ENCODE measurements at regions not wholly inside any gene's neighbourhood (a gene's known extent, or its start where the extent isn't known, plus 50 kb on each side); places are given as distances from the start of the nearest gene placed in this dataset.

DNA sequence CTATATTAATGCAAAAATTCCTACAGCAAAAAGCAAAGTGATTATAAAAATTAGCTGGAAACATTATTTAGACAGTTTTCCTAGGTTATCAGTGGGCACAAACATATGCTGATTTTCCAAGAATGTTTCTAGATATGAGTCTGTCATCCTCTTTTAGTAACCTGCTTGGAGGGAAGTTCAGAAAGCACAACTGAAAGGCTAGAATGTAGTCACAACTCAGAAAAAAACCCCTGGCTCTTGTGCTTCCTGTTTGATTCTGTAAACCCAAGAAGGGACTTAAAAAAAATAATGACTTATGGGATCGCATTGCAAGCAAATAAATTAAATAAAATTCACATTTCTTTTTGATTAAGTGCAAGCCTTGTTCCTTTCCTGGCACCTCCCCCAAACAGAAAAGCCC lies 708.4 kb upstream of the EPHA7 start:
- Histone ChIP-seq H4K20me1 (ENCODE audit: insufficient read depth) (no peaks in the 10 kb centered on the region), H3K79me2 (ENCODE audit: low read depth) (no peaks in the 10 kb centered on the region), H3K9me3 (ENCODE audit: insufficient read depth, low read depth) (no peaks in the 10 kb centered on the region), H3K36me3 (ENCODE audit: low read depth) (no peaks in the 10 kb centered on the region), H3F3A (ENCODE audit: insufficient read depth, low read depth) (no peaks in the 10 kb centered on the region), H3K4me3 (no peak overlapping the region), H3K27me3 (ENCODE audit: insufficient read depth, low read depth) (no peaks in the 10 kb centered on the region), H2AFZ (no peak overlapping the region), H3K4me2 (no peak overlapping the region), H3K9me2 (ENCODE audit: insufficient read depth) (no peaks in the 10 kb centered on the region), H3K4me1 (replicated peaks; ENCODE audit: insufficient read depth) (peaks cover 18% of the 10 kb centered on the region; the same call in 1 of the 2 replicates), H3K27ac (no peak overlapping the region)
- TF ChIP-seq CTCF (conservative IDR thresholded peaks at IDR 0.05): no peak
- TF ChIP-seq EZH2 (IDR thresholded peaks at IDR 0.05; ENCODE audit: low read depth): no peak
- no peak for DNase-seq
- BruUV-seq (replicated peaks): no TSS peak
- ChIA-PET POLR2A (ENCODE audit: unreplicated experiment) (no interaction called here), CTCF (no interaction called here)
- intact Hi-C loops (cut with micrococcal nuclease; ENCODE audit: unreplicated experiment): no loop called here

GRCh38 chr6:94124333-94124732 lies 705.0 kb upstream of the EPHA7 start:
- Histone ChIP-seq H3K9me2 (ENCODE audit: insufficient read depth) (no peaks in the 10 kb centered on the region; the same call in 1 of the 2 replicates), H3K4me2 (no peak overlapping the region), H2AFZ (no peak overlapping the region), H3K27ac (no peak overlapping the region), H3K27me3 (ENCODE audit: insufficient read depth, low read depth) (no peaks in the 10 kb centered on the region), H3K4me1 (replicated peaks; ENCODE audit: insufficient read depth) (peaks cover 1% of the 10 kb centered on the region; the same call in 1 of the 2 replicates), H3K79me2 (ENCODE audit: low read depth) (no peaks in the 10 kb centered on the region), H4K20me1 (ENCODE audit: insufficient read depth) (no peaks in the 10 kb centered on the region), H3K36me3 (ENCODE audit: low read depth) (no peaks in the 10 kb centered on the region), H3F3A (ENCODE audit: insufficient read depth, low read depth) (no peaks in the 10 kb centered on the region), H3K9me3 (ENCODE audit: insufficient read depth, low read depth) (no peaks in the 10 kb centered on the region), H3K4me3 (no peak overlapping the region)
- no peak for TF ChIP-seq CTCF (conservative IDR thresholded peaks at IDR 0.05)
- no peak for TF ChIP-seq EZH2 (IDR thresholded peaks at IDR 0.05; ENCODE audit: low read depth)
- intact Hi-C loops (cut with micrococcal nuclease; ENCODE audit: unreplicated experiment): no loop called here
- ChIA-PET POLR2A (ENCODE audit: unreplicated experiment) (no interaction called here), CTCF (no interaction called here)
- BruUV-seq (replicated peaks): no TSS peak
- no peak for DNase-seq

DNA sequence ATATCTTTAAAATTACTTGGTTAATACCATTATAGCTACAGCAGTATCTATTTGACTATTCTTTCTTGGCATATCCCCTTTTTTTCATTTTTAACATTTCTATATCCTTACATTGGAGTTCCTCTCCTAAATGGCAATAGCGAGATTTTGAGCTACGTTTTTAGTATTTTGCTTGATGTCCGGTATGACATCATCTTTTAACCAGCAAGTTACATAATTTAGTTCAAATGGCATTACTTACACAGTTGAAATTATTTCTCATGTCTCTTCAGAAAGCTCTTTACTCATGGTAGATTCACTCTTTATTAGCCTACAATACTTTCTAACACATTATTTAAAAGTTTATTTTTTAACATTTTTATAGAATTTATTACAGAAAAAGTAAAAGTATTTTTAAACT lies 701.7 kb upstream of the EPHA7 start:
- intact Hi-C loops (cut with micrococcal nuclease; ENCODE audit: unreplicated experiment): no loop called here
- H3K4me1 ChIP-seq (replicated peaks; ENCODE audit: insufficient read depth): no peaks in the 10 kb centered on the region
- BruUV-seq (replicated peaks): no TSS peak

More for the DNA sequence above, 701.7 kb upstream of the EPHA7 start:
- ChIA-PET POLR2A (ENCODE audit: unreplicated experiment) (no interaction called here), CTCF (no interaction called here)
- Histone ChIP-seq H4K20me1 (ENCODE audit: insufficient read depth) (no peaks in the 10 kb centered on the region), H3F3A (ENCODE audit: insufficient read depth, low read depth) (no peaks in the 10 kb centered on the region), H3K36me3 (ENCODE audit: low read depth) (no peaks in the 10 kb centered on the region), H3K9me3 (ENCODE audit: insufficient read depth, low read depth) (no peaks in the 10 kb centered on the region), H3K4me3 (no peak overlapping the region), H3K27me3 (ENCODE audit: insufficient read depth, low read depth) (no peaks in the 10 kb centered on the region), H2AFZ (no peak overlapping the region), H3K4me2 (no peak overlapping the region), H3K79me2 (ENCODE audit: low read depth) (no peaks in the 10 kb centered on the region), H3K9me2 (ENCODE audit: insufficient read depth) (no peaks in the 10 kb centered on the region; the same call in 1 of the 2 replicates), H3K27ac (no peak overlapping the region)
- TF ChIP-seq CTCF (conservative IDR thresholded peaks at IDR 0.05): no peak
- TF ChIP-seq EZH2 (IDR thresholded peaks at IDR 0.05; ENCODE audit: low read depth): no peak
- no peak for DNase-seq
